ENCODE measurements at regions not wholly inside any gene's neighbourhood (a gene's known extent, or its start where the extent isn't known, plus 50 kb on each side); places are given as distances from the start of the nearest gene placed in this dataset.

- no peak overlapping the region for H2AFZ ChIP-seq (ENCODE audit: low read length)
- no peak overlapping the region for H3K27ac ChIP-seq (ENCODE audit: low read depth, low read length, poor library complexity, severe bottlenecking)
- no peaks in the 10 kb centered on the region for H3K9me2 ChIP-seq (ENCODE audit: low read depth, low read length)
- H3K36me3 ChIP-seq (ENCODE audit: insufficient read depth, low read length), result no peaks in the 10 kb centered on the region
- no peaks in the 10 kb centered on the region for H3F3A ChIP-seq (ENCODE audit: insufficient read depth, low read length)
- no peaks in the 10 kb centered on the region for H3K79me2 ChIP-seq (ENCODE audit: insufficient read depth, low read length)
- no peak for TF ChIP-seq CTCF (IDR thresholded peaks at IDR 0.05; ENCODE audit: low read length)
- H3K4me3 ChIP-seq (ENCODE audit: low read depth, low read length, poor library complexity, severe bottlenecking), result no peak overlapping the region
- no peaks in the 10 kb centered on the region for H4K20me1 ChIP-seq (ENCODE audit: insufficient read depth, low read length)
- no peak overlapping the region for H3K4me2 ChIP-seq (ENCODE audit: low read length)
- H3K4me1 ChIP-seq (ENCODE audit: insufficient read depth, low read length, severe bottlenecking), result no peaks in the 10 kb centered on the region
- no peaks in the 10 kb centered on the region for H3K9me3 ChIP-seq (ENCODE audit: low read length)
- no peak overlapping the region for H3K9ac ChIP-seq (ENCODE audit: low read length)
- H3K27me3 ChIP-seq (ENCODE audit: insufficient read depth, low read length), result no peaks in the 10 kb centered on the region
Measured at GRCh38 chr2:133780997-133781513, 212.8 kb upstream of the NCKAP5 start.

DNA sequence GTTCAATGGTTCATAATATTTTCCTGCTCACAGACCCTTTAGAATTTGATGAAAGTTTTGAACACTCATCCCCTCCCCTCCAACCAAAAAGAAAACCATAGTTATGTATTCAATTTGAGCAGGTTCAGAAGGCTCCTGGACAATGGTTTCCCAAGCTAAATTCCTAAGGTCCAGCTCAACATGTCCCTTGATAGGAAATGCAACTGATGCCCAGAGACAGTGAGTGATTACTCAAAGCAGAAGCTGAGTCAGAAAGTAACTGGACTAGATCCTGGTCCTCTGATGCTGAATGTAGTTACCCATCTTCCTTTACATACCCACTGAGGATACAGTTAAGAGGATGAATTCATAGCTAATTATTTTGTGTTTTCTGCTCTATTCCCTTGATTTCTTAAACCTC, 218.9 kb upstream of the NCKAP5 start:
- Histone ChIP-seq H3K4me3 (ENCODE audit: low read depth, low read length, poor library complexity, severe bottlenecking) (no peak overlapping the region), H3K27me3 (ENCODE audit: insufficient read depth, low read length) (peaks cover 3% of the 10 kb centered on the region; the same call in 1 of the 2 replicates), H4K20me1 (ENCODE audit: insufficient read depth, low read length) (no peaks in the 10 kb centered on the region), H3K9me2 (ENCODE audit: low read depth, low read length) (no peaks in the 10 kb centered on the region), H3K4me1 (ENCODE audit: insufficient read depth, low read length, severe bottlenecking) (no peaks in the 10 kb centered on the region), H3K27ac (ENCODE audit: low read depth, low read length, poor library complexity, severe bottlenecking) (no peak overlapping the region), H2AFZ (ENCODE audit: low read length) (no peak overlapping the region), H3K79me2 (ENCODE audit: insufficient read depth, low read length) (no peaks in the 10 kb centered on the region), H3K9me3 (ENCODE audit: low read length) (no peaks in the 10 kb centered on the region), H3K36me3 (ENCODE audit: insufficient read depth, low read length) (no peaks in the 10 kb centered on the region), H3F3A (ENCODE audit: insufficient read depth, low read length) (no peaks in the 10 kb centered on the region), H3K9ac (ENCODE audit: low read length) (no peak overlapping the region), H3K4me2 (ENCODE audit: low read length) (no peak overlapping the region)
- TF ChIP-seq CTCF (IDR thresholded peaks at IDR 0.05; ENCODE audit: low read length) (no peak), EZH2 (IDR thresholded peaks at IDR 0.05; ENCODE audit: borderline replicate concordance, low read length) (no peak)

DNA sequence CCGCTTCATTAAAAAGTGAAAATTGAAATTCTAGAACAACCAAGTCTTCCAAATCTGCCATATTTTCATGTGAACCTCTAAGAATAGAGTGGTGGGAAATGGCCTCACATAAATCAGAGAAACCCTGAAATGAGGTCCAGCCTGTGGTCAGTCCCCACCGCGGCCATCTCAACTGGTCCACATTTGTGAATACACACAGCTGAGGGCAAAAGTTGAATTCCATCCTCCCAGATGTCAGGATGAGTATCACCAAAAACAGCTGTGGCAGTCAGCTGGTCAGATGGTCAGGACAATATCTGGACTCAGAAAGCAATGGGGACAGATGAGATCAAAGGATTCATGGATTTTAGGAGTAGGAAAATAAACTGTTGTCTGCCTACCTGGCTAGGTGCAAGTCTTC, 219.4 kb upstream of the NCKAP5 start:
- H3K9me3 ChIP-seq (ENCODE audit: low read length), result no peaks in the 10 kb centered on the region
- H4K20me1 ChIP-seq (ENCODE audit: insufficient read depth, low read length), result no peaks in the 10 kb centered on the region
- no peak overlapping the region for H3K27ac ChIP-seq (ENCODE audit: low read depth, low read length, poor library complexity, severe bottlenecking)

More for the DNA sequence above, 219.4 kb upstream of the NCKAP5 start:
- H3K9ac ChIP-seq (ENCODE audit: low read length), result no peak overlapping the region
- H2AFZ ChIP-seq (ENCODE audit: low read length), result no peak overlapping the region
- TF ChIP-seq EZH2 (IDR thresholded peaks at IDR 0.05; ENCODE audit: borderline replicate concordance, low read length) (no peak), CTCF (IDR thresholded peaks at IDR 0.05; ENCODE audit: low read length) (no peak)
- H3K79me2 ChIP-seq (ENCODE audit: insufficient read depth, low read length), result no peaks in the 10 kb centered on the region
- no peaks in the 10 kb centered on the region for H3K9me2 ChIP-seq (ENCODE audit: low read depth, low read length)
- H3K36me3 ChIP-seq (ENCODE audit: insufficient read depth, low read length), result no peaks in the 10 kb centered on the region
- H3K4me2 ChIP-seq (ENCODE audit: low read length), result no peak overlapping the region
- H3K4me1 ChIP-seq (ENCODE audit: insufficient read depth, low read length, severe bottlenecking), result no peaks in the 10 kb centered on the region
- H3K27me3 ChIP-seq (ENCODE audit: insufficient read depth, low read length), result peaks cover 3% of the 10 kb centered on the region; the same call in 1 of the 2 replicates
- no peaks in the 10 kb centered on the region for H3F3A ChIP-seq (ENCODE audit: insufficient read depth, low read length)
- no peak overlapping the region for H3K4me3 ChIP-seq (ENCODE audit: low read depth, low read length, poor library complexity, severe bottlenecking)
